Caco-2 (cell line): ENCODE measurements at regions not wholly inside any gene's neighbourhood (a gene's known extent, or its start where the extent isn't known, plus 50 kb on each side); places are given as distances from the start of the nearest gene placed in this dataset.

Experiments
- BruUV-seq: library from RNA; stranded (reverse); fragments of 400-500 nt; replicated peaks from 2 replicates; lab custom pipeline; 2021; lab: Mats Ljungman, UMichigan
- CTCF ChIA-PET: fragments of 300-600 bp; sonication (Branson Sonifier 250); formaldehyde crosslinking; loops from one replicate; lab custom pipeline; 2022; ENCODE audit warnings: antibody characterized with exemption; lab: Charles Lee
- POLR2A ChIA-PET: fragments of 300-600 bp; sonication (Branson Sonifier 250); formaldehyde crosslinking; loops from one replicate; lab custom pipeline; 2022; ENCODE audit warnings: antibody characterized with exemption; lab: Charles Lee
- DNase-seq, 2 experiments: peaks; one replicate each; pipeline versions ENCODE4 v3.0.0 to v3.0.0-alpha.2; 2020 to 2022
- H3K27me3 ChIP-seq: replicated peaks from 2 replicates; pipeline ENCODE4 v1.6.0; 2011; ENCODE audit warnings: low read length; ENCODE audit not compliant: control insufficient read depth, insufficient read depth
- H3K36me3 ChIP-seq: 2 replicates; pipeline ENCODE4 v1.5.1; 2011; ENCODE audit warnings: low read length; ENCODE audit not compliant: control insufficient read depth, insufficient read depth
- H3K4me1 ChIP-seq: fragments of 250-450 bp; sonication (Bioruptor Pico); 2 replicates; pipeline ENCODE4 v1.5.1; 2020; ENCODE audit warnings: mild to moderate bottlenecking
- H3K4me3 ChIP-seq: 2 replicates; pipeline ENCODE4 v1.5.1; 2011; ENCODE audit warnings: low read depth, mild to moderate bottlenecking, control low read depth, low read length
- H3K9me3 ChIP-seq: fragments of 250-450 bp; sonication (Bioruptor Pico); 2 replicates; pipeline ENCODE4 v1.5.1; 2020; ENCODE audit warnings: mild to moderate bottlenecking, moderate library complexity
- H3K27ac Mint-ChIP-seq: one replicate; pipeline ENCODE4 v1.8.0; 2022; ENCODE audit warnings: mixed read lengths; ENCODE audit not compliant: unreplicated experiment
- H3K27me3 Mint-ChIP-seq: one replicate; pipeline ENCODE4 v1.8.0; 2022; ENCODE audit warnings: mixed read lengths; ENCODE audit not compliant: insufficient read depth, unreplicated experiment
- H3K36me3 Mint-ChIP-seq: one replicate; pipeline ENCODE4 v1.8.0; 2022; ENCODE audit warnings: mild to moderate bottlenecking, mixed read lengths; ENCODE audit not compliant: insufficient read depth, unreplicated experiment
- H3K4me1 Mint-ChIP-seq: one replicate; pipeline ENCODE4 v1.8.0; 2022; ENCODE audit warnings: low read depth, mixed read lengths; ENCODE audit not compliant: unreplicated experiment
- H3K4me3 Mint-ChIP-seq: one replicate; pipeline ENCODE4 v1.8.0; 2022; ENCODE audit warnings: mild to moderate bottlenecking, moderate library complexity, mixed read lengths; ENCODE audit not compliant: unreplicated experiment
- H3K9me3 Mint-ChIP-seq: one replicate; pipeline ENCODE4 v1.8.0; 2022; ENCODE audit warnings: mixed read lengths; ENCODE audit not compliant: unreplicated experiment
- CTCF ChIP-seq, 2 experiments: fragments of 200-600 bp in 1 of 2; IDR thresholded peaks; 1 replicate in 1 of 2; 2 replicates in 1 of 2; pipeline versions ENCODE4 v1.5.1 to v1.8.0; 2011 to 2022; ENCODE audit warnings: antibody characterized with exemption in 1 of 2, control low read depth in 1 of 2, inconsistent platforms in 1 of 2, low read depth in 1 of 2, low read length in 1 of 2, mild to moderate bottlenecking in 1 of 2, moderate library complexity in 1 of 2; ENCODE audit not compliant: insufficient read depth in 1 of 2, severe bottlenecking in 1 of 2, unreplicated experiment in 1 of 2
- intact Hi-C: fragments of 100-400 bp; cut with micrococcal nuclease; formaldehyde crosslinking; loops from one replicate; pipeline ENCODE4 v1.10.0; 2022; ENCODE audit not compliant: unreplicated experiment

- H3K27ac Mint-ChIP-seq, result no peak overlapping the region
- no peak overlapping the region for H3K4me3 ChIP-seq
- H3K9me3 ChIP-seq, result no peaks in the 10 kb centered on the region
- peaks cover 8% of the 10 kb centered on the region; the same call in 1 of the 2 replicates for H3K4me1 ChIP-seq
- BruUV-seq, result no TSS peak
- POLR2A ChIA-PET, result no interaction called here
- no peaks in the 10 kb centered on the region for H3K27me3 ChIP-seq
- peaks cover 15% of the 10 kb centered on the region for H3K36me3 Mint-ChIP-seq
- no peaks in the 10 kb centered on the region for H3K27me3 Mint-ChIP-seq
- H3K9me3 Mint-ChIP-seq, result no peaks in the 10 kb centered on the region
- no peak for DNase-seq
- H3K36me3 ChIP-seq, result no peaks in the 10 kb centered on the region
- TF ChIP-seq CTCF (IDR thresholded peaks at IDR 0.05; ENCODE audit: insufficient read depth in 1 of 2, low read depth in 1 of 2, low read length in 1 of 2, severe bottlenecking in 1 of 2, unreplicated experiment in 1 of 2), result no peak
- intact Hi-C loops, result no loop called here
- CTCF ChIA-PET, result no interaction called here
- no peak overlapping the region for H3K4me3 Mint-ChIP-seq
- H3K4me1 Mint-ChIP-seq, result peaks cover 7% of the 10 kb centered on the region
Measured at GRCh38 chrX:45766981-45767501, 566.4 kb upstream of the DIPK2B start.

- Histone ChIP-seq H3K27me3 (no peaks in the 10 kb centered on the region), H3K36me3 (no peaks in the 10 kb centered on the region), H3K4me1 (no peaks in the 10 kb centered on the region), H3K4me3 (no peak overlapping the region), H3K9me3 (no peaks in the 10 kb centered on the region)
- Mint-ChIP-seq H3K27ac (no peak overlapping the region), H3K4me3 (no peak overlapping the region), H3K27me3 (no peaks in the 10 kb centered on the region), H3K9me3 (no peaks in the 10 kb centered on the region), H3K36me3 (peaks cover 20% of the 10 kb centered on the region), H3K4me1 (peaks cover 1% of the 10 kb centered on the region)
- POLR2A ChIA-PET, result no interaction called here
- no peak for DNase-seq
- CTCF ChIA-PET, result no interaction called here
- no TSS peak for BruUV-seq
- intact Hi-C loops, result no loop called here
- TF ChIP-seq CTCF (IDR thresholded peaks at IDR 0.05; ENCODE audit: insufficient read depth in 1 of 2, low read depth in 1 of 2, low read length in 1 of 2, severe bottlenecking in 1 of 2, unreplicated experiment in 1 of 2), result no peak
Measured at GRCh38 chrX:45765767-45766166, 565.1 kb upstream of the DIPK2B start.

- CTCF ChIA-PET, result no interaction called here
- Histone ChIP-seq H3K9me3 (no peaks in the 10 kb centered on the region), H3K4me1 (no peaks in the 10 kb centered on the region), H3K36me3 (no peaks in the 10 kb centered on the region), H3K27me3 (no peaks in the 10 kb centered on the region), H3K4me3 (no peak overlapping the region)
- no peaks in the 10 kb centered on the region for H3K27me3 Mint-ChIP-seq
- no TSS peak for BruUV-seq
- H3K4me3 Mint-ChIP-seq, result no peak overlapping the region
- no peak for TF ChIP-seq CTCF (IDR thresholded peaks at IDR 0.05; ENCODE audit: insufficient read depth in 1 of 2, low read depth in 1 of 2, low read length in 1 of 2, severe bottlenecking in 1 of 2, unreplicated experiment in 1 of 2)
- no peak overlapping the region for H3K27ac Mint-ChIP-seq
- peaks cover 17% of the 10 kb centered on the region for H3K36me3 Mint-ChIP-seq
- H3K4me1 Mint-ChIP-seq, result peaks cover 3% of the 10 kb centered on the region
- no peak for DNase-seq
- H3K9me3 Mint-ChIP-seq, result no peaks in the 10 kb centered on the region
- POLR2A ChIA-PET, result no interaction called here
- intact Hi-C loops, result no loop called here
Measured at GRCh38 chrX:45765281-45765680, 564.6 kb upstream of the DIPK2B start.
